HEK293 (cell line): ENCODE measurements at regions not wholly inside any gene's neighbourhood (a gene's known extent, or its start where the extent isn't known, plus 50 kb on each side); places are given as distances from the start of the nearest gene placed in this dataset.

ENCODE experiments used
- CTCF ChIA-PET: fragments of 350-600 bp; formaldehyde crosslinking; extraction: SDS; loops from one replicate; lab custom pipeline; 2021; ENCODE audit warnings: antibody characterized with exemption; lab: Yijun Ruan, JAX
- POLR2A ChIA-PET: fragments of 300-600 bp; formaldehyde crosslinking; extraction: SDS; loops from one replicate; lab custom pipeline; 2020; ENCODE audit warnings: antibody characterized with exemption, inconsistent platforms; lab: Yijun Ruan, JAX
- H3K27ac ChIP-seq: fragments of 200-500 bp; sonication (Bioruptor generic); 2 replicates; pipeline ENCODE4 v1.5.1; 2014; ENCODE audit warnings: low read depth, low read length, control low read depth, inconsistent platforms; ENCODE audit errors: extremely low read depth
- H3K36me3 ChIP-seq, 2 experiments: fragments of 200-500 bp in 1 of 2; sonication (Bioruptor generic) in 1 of 2; 1 replicate in 1 of 2; 2 replicates in 1 of 2; pipeline ENCODE4 v1.5.1; 2014 to 2017; ENCODE audit warnings: inconsistent platforms in 2 of 2, low read length in 2 of 2; ENCODE audit not compliant: control insufficient read depth in 2 of 2, insufficient read depth in 1 of 2
- H3K4me1 ChIP-seq: fragments of 200-500 bp; sonication (Bioruptor generic); 2 replicates; pipeline ENCODE4 v1.5.1; 2014; ENCODE audit warnings: mild to moderate bottlenecking, low read length, inconsistent platforms; ENCODE audit not compliant: control insufficient read depth, insufficient read depth
- H3K4me3 ChIP-seq: 2 replicates; pipeline ENCODE4 v1.5.1; 2011; ENCODE audit warnings: low read depth, mild to moderate bottlenecking, control low read depth, low read length, moderate library complexity
- H3K9me3 ChIP-seq: fragments of 200-500 bp; sonication (Bioruptor generic); 2 replicates; pipeline ENCODE4 v1.5.1; 2014; ENCODE audit warnings: low read depth, low read length, inconsistent platforms; ENCODE audit not compliant: control insufficient read depth, insufficient read depth
- EGR2 ChIP-seq: fragments of 450-650 bp; formaldehyde crosslinking; IDR thresholded peaks from 2 replicates; pipeline ENCODE4 v1.5.1; 2016; ENCODE audit warnings: low read depth, missing biosample characterization, missing genetic modification characterization
- ELK4 ChIP-seq: IDR thresholded peaks from 2 replicates; pipeline ENCODE4 v1.6.1; 2011; ENCODE audit warnings: mild to moderate bottlenecking, low read depth, low read length, borderline replicate concordance
- GLI2 ChIP-seq: fragments of 450-650 bp; formaldehyde crosslinking; IDR thresholded peaks from 2 replicates; pipeline ENCODE4; 2017; ENCODE audit warnings: missing biosample characterization, missing genetic modification characterization, low read depth, borderline replicate concordance
- PRDM10 ChIP-seq: fragments of 450-650 bp; formaldehyde crosslinking; IDR thresholded peaks from 2 replicates; pipeline ENCODE4 v1.5.1; 2016; ENCODE audit warnings: missing biosample characterization, missing genetic modification characterization
- RBAK ChIP-seq: fragments of 450-650 bp; formaldehyde crosslinking; IDR thresholded peaks from 2 replicates; pipeline ENCODE4 v1.5.1; 2016; ENCODE audit warnings: missing biosample characterization, missing genetic modification characterization
- ZBTB6 ChIP-seq: fragments of 450-650 bp; formaldehyde crosslinking; IDR thresholded peaks from 2 replicates; pipeline ENCODE4 v1.5.1; 2017; ENCODE audit warnings: missing biosample characterization, missing genetic modification characterization
- ZNF169 ChIP-seq: fragments of 450-650 bp; formaldehyde crosslinking; IDR thresholded peaks from 2 replicates; pipeline ENCODE4 v1.5.1; 2016; ENCODE audit warnings: missing biosample characterization, missing genetic modification characterization
- ZNF18 ChIP-seq: fragments of 450-650 bp; formaldehyde crosslinking; IDR thresholded peaks from 2 replicates; pipeline ENCODE4 v1.5.1; 2016; ENCODE audit warnings: missing biosample characterization, missing genetic modification characterization
- ZNF239 ChIP-seq: fragments of 450-650 bp; formaldehyde crosslinking; IDR thresholded peaks from 2 replicates; pipeline ENCODE4 v1.5.1; 2016; ENCODE audit warnings: missing biosample characterization, missing genetic modification characterization
- ZNF248 ChIP-seq: fragments of 450-650 bp; formaldehyde crosslinking; IDR thresholded peaks from 2 replicates; pipeline ENCODE4 v1.5.1; 2017; ENCODE audit warnings: missing biosample characterization, missing genetic modification characterization
- ZNF280D ChIP-seq: fragments of 450-650 bp; formaldehyde crosslinking; IDR thresholded peaks from 2 replicates; pipeline ENCODE4 v1.5.1; 2016; ENCODE audit warnings: missing biosample characterization, missing genetic modification characterization
- ZNF48 ChIP-seq: fragments of 450-650 bp; formaldehyde crosslinking; IDR thresholded peaks from 2 replicates; pipeline ENCODE4 v1.5.1; 2016; ENCODE audit warnings: missing biosample characterization, missing genetic modification characterization
- ZNF488 ChIP-seq: fragments of 450-650 bp; formaldehyde crosslinking; IDR thresholded peaks from 2 replicates; pipeline ENCODE4 v1.5.1; 2016; ENCODE audit warnings: missing biosample characterization, missing genetic modification characterization
- ZNF530 ChIP-seq: fragments of 450-650 bp; formaldehyde crosslinking; IDR thresholded peaks from 2 replicates; pipeline ENCODE4 v1.5.1; 2016; ENCODE audit warnings: low read depth, missing biosample characterization, missing genetic modification characterization
- ZNF555 ChIP-seq: fragments of 450-650 bp; formaldehyde crosslinking; conservative IDR thresholded peaks from 2 replicates; pipeline ENCODE4 v1.5.1; 2017; ENCODE audit warnings: missing biosample characterization, mild to moderate bottlenecking, missing genetic modification characterization, inconsistent platforms
- ZNF561 ChIP-seq: fragments of 450-650 bp; IDR thresholded peaks from 2 replicates; pipeline ENCODE4 v1.5.1; 2018; ENCODE audit warnings: missing biosample characterization, missing genetic modification characterization, borderline replicate concordance
- ZNF580 ChIP-seq: fragments of 450-650 bp; formaldehyde crosslinking; IDR thresholded peaks from 2 replicates; pipeline ENCODE4 v1.5.1; 2016; ENCODE audit warnings: missing biosample characterization, missing genetic modification characterization
- ZSCAN5A ChIP-seq: fragments of 450-650 bp; formaldehyde crosslinking; IDR thresholded peaks from 2 replicates; pipeline ENCODE4 v1.5.1; 2016; ENCODE audit warnings: missing biosample characterization, missing genetic modification characterization

- TF ChIP-seq ZNF530 (tag by site-specific recombination) (no peak), ZNF555 (tag by site-specific recombination) (no peak), GLI2 (tag by site-specific recombination) (no peak)
Observed at GRCh38 chr5:103409013-103409670, 150.6 kb downstream of the MACIR start (continued).

- Histone ChIP-seq H3K9me3 (no peaks in the 10 kb centered on the region), H3K4me3 (no peak overlapping the region), H3K36me3 (no peaks in the 10 kb centered on the region), H3K4me1 (no peaks in the 10 kb centered on the region), H3K27ac (no peak overlapping the region)
- CTCF ChIA-PET, result no interaction called here
- TF ChIP-seq ZNF561 (tag by site-specific recombination), result no peak
- TF ChIP-seq ZNF488 (tag by site-specific recombination), result no peak
- TF ChIP-seq ZNF280D (tag by site-specific recombination), result no peak
- no peak for TF ChIP-seq ZBTB6 (tag by site-specific recombination)
- TF ChIP-seq ELK4, result no peak
- no peak for TF ChIP-seq ZNF48 (tag by site-specific recombination)
- TF ChIP-seq ZNF239 (tag by site-specific recombination), result no peak
- TF ChIP-seq, all 188 proteins: peak for 0
- POLR2A ChIA-PET, result no interaction called here
Observed at GRCh38 chr5:103408408-103408807, 149.8 kb downstream of the MACIR start.

GRCh38 chr5:103407402-103407801 lies 148.8 kb downstream of the MACIR start:
- CTCF ChIA-PET, result no interaction called here
- H3K4me1 ChIP-seq, result no peaks in the 10 kb centered on the region
- no peaks in the 10 kb centered on the region for H3K9me3 ChIP-seq
- POLR2A ChIA-PET, result no interaction called here
- H3K36me3 ChIP-seq, result no peaks in the 10 kb centered on the region
- H3K4me3 ChIP-seq, result no peak overlapping the region
- H3K27ac ChIP-seq, result no peak overlapping the region
- TF ChIP-seq EGR2 (tag by site-specific recombination), result no peak
- no peak for TF ChIP-seq ZNF580
- no peak for TF ChIP-seq ZNF18
- TF ChIP-seq ZSCAN5A (tag by site-specific recombination), result no peak
- no peak for TF ChIP-seq PRDM10 (tag by site-specific recombination)
- no peak for TF ChIP-seq ZNF169 (tag by site-specific recombination)
- no peak for TF ChIP-seq ZNF248 (tag by site-specific recombination)
- no peak for TF ChIP-seq RBAK
